GM12875 (cell line): ENCODE measurements at regions not wholly inside any gene's neighbourhood (a gene's known extent, or its start where the extent isn't known, plus 50 kb on each side); places are given as distances from the start of the nearest gene placed in this dataset.

Experiments
- H3K4me3 ChIP-seq: one replicate; pipeline ENCODE4 v1.5.1; 2011; ENCODE audit warnings: low read depth, low read length, control low read depth
- CTCF ChIP-seq: IDR thresholded peaks from 2 replicates; pipeline ENCODE4 v1.5.1; 2011; ENCODE audit warnings: low read depth, mild to moderate bottlenecking, control low read depth, inconsistent platforms, low read length, moderate library complexity, borderline replicate concordance; ENCODE audit not compliant: insufficient read depth

- no peak overlapping the region for H3K4me3 ChIP-seq
- TF ChIP-seq CTCF: no peak
Measured at GRCh38 chr1:234875953-234876855, 252.4 kb downstream of the TOMM20 start.

- no peak for TF ChIP-seq CTCF
- H3K4me3 ChIP-seq: no peak overlapping the region
Measured at GRCh38 chr1:234875328-234875952, 253.2 kb downstream of the TOMM20 start.

- no peak for TF ChIP-seq CTCF
- no peak overlapping the region for H3K4me3 ChIP-seq
Measured at GRCh38 chr1:234874291-234875288, 254.0 kb downstream of the TOMM20 start.

- H3K4me3 ChIP-seq: no peak overlapping the region
- TF ChIP-seq CTCF: no peak
Measured at GRCh38 chr1:234871710-234872271, 256.8 kb downstream of the TOMM20 start.

- no peak for TF ChIP-seq CTCF
- no peak overlapping the region for H3K4me3 ChIP-seq
Measured at GRCh38 chr1:234871039-234871709, 257.5 kb downstream of the TOMM20 start.
